Fibroblast of mammary gland (primary cell): ENCODE measurements at regions not wholly inside any gene's neighbourhood (a gene's known extent, or its start where the extent isn't known, plus 50 kb on each side); places are given as distances from the start of the nearest gene placed in this dataset.

Experiments used
- DNase-seq: peaks from one replicate; pipeline ENCODE4 v3.0.0-alpha.2; 2010; ENCODE audit warnings: low read depth
- H3K4me3 ChIP-seq: 2 replicates; pipeline ENCODE4 v1.5.1; 2011; ENCODE audit warnings: low read depth, mild to moderate bottlenecking, low read length, moderate library complexity; ENCODE audit not compliant: control insufficient read depth
- TF ChIP-seq, protein P1 (sequence below): conservative IDR thresholded peaks from 2 replicates; pipeline ENCODE4 v1.5.1; 2011; ENCODE audit warnings: low read depth, low read length, inconsistent platforms; ENCODE audit not compliant: control insufficient read depth, insufficient read depth

DNA sequence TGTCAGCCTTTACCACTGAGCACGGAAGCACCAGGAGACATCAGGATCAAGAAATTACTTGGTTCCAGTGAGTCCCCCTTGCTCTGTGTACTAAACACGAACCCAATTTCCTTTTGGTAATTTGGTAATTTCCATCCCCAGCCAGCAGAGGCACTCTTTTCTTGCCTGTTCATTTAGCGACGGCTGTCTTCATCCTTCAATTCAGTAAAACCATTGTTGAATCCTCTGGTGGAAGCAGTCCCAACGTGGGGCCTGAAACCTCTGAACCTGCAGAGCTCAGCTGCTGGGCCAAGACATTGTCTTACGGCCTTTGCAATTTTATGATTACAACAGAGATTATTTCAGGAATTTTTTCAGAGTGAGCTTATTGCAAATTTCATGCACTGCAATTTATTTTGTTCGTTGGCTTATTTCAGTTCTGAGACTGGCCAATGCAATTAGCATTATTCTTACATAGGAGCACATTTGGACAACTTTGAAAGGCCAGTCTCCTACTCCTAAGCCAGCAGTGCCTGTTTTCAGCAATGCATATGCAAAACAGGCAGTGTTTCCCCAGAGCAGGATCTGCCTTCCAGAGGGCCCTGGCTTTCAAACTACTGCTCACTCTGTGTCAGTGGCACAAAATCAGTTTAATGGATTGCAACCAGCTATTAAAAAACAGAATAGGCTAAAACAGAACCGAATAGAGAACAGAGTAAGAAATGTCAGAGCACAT is 372.9 kb upstream of the TMEM132C start:
- TF ChIP-seq, protein P1, sequence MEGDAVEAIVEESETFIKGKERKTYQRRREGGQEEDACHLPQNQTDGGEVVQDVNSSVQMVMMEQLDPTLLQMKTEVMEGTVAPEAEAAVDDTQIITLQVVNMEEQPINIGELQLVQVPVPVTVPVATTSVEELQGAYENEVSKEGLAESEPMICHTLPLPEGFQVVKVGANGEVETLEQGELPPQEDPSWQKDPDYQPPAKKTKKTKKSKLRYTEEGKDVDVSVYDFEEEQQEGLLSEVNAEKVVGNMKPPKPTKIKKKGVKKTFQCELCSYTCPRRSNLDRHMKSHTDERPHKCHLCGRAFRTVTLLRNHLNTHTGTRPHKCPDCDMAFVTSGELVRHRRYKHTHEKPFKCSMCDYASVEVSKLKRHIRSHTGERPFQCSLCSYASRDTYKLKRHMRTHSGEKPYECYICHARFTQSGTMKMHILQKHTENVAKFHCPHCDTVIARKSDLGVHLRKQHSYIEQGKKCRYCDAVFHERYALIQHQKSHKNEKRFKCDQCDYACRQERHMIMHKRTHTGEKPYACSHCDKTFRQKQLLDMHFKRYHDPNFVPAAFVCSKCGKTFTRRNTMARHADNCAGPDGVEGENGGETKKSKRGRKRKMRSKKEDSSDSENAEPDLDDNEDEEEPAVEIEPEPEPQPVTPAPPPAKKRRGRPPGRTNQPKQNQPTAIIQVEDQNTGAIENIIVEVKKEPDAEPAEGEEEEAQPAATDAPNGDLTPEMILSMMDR = peak; percentile 15
- no peak for DNase-seq
- H3K4me3 ChIP-seq = no peak overlapping the region

DNA sequence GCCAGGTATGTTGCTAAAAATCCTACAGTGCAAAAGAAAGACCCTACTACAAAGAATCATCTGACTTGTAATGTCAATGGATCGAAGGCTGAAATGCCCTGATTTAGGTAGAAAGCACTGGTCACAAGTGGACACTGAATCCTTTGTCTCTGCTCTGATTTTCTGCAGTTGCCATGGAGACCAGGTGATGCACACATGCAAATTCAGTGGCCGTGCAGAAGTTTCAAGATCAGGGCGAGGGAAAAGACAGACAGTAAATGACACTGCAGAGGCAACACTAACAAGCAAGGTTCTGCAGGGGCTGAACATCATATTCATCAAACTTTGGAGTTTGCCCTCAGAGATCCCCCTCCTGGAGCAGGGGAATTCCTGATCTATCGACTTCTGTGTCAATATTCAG is 370.3 kb upstream of the TMEM132C start:
- TF ChIP-seq, protein P1 = no peak
- DNase-seq = no peak
- H3K4me3 ChIP-seq = no peak overlapping the region

GRCh38 chr12:127898616-127899015 is 368.4 kb upstream of the TMEM132C start:
- no peak overlapping the region for H3K4me3 ChIP-seq
- TF ChIP-seq, protein P1 = no peak
- no peak for DNase-seq

DNA sequence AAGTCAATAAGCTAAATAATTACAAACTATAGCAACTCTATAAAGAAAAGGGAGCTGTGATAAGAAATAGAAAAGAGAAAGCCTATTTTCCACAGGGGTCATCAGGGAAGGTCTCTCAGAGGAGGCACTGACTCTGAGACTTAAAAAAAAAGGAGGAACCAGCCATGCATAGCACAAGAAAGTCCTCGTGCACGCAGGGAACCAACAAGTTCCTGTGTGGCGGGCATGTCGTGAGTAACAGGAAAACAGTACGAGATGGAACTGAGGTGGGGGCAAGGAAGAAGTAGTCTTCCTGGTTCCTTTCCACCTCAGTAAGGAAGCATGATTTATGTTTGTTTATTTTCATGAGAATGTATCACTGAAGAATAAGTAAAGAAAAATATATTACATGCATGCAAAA is 367.0 kb upstream of the TMEM132C start:
- no peak overlapping the region for H3K4me3 ChIP-seq
- no peak for DNase-seq
- TF ChIP-seq, protein P1 = no peak

DNA sequence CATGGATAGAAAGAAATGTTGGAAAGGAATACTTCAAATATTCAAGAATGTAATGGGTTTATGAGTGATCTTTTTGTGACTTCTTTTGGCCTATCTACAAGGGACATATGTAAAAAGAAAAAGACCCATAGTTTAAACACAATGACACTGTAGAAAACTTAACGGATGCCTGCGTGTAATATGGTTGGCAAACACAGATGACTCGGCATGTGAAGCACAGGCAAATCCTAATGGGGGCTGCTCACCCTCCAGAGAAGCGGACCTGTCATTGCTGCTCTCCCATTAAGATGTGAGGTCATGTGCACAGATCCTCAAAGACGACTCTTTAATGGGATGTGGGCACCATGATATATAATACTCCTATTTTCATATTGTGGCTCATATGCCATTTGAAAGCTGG is 366.6 kb upstream of the TMEM132C start:
- no peak for DNase-seq

DNA sequence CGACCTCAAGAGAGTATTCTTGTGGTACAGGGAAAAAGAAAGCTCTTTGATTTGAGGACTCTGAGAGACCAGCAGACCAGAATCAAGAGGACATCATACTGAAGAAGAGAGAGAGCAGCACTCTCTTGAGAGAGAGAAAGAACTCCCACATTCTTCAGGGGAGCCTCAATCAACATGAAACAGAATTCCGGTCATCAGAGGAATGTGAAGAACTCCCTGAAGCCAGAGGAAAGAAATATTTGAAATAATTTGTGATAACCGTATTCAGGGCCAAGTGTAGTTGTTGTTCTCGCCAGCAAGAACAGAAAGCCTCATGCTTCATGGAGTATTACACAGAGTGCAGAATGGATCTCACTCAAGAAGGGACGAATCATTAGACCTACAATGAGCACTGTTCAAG is 363.8 kb upstream of the TMEM132C start:
- TF ChIP-seq, protein P1 = no peak
- DNase-seq = no peak
- no peak overlapping the region for H3K4me3 ChIP-seq

More for the DNA sequence above, 366.6 kb upstream of the TMEM132C start:
- H3K4me3 ChIP-seq = no peak overlapping the region
- TF ChIP-seq, protein P1 = no peak
